AG10803 (cell line): ENCODE measurements at regions not wholly inside any gene's neighbourhood (a gene's known extent, or its start where the extent isn't known, plus 50 kb on each side); places are given as distances from the start of the nearest gene placed in this dataset.
A peak's percentile ranks its signal among the peaks of the same experiment; 100 is the strongest.
"Not testable (repeated sequence)": the region's sequence is repeated elsewhere in the genome, so short reads cannot be mapped to it uniquely, and the experiment has no call there.

Experiments used
- DNase-seq: peaks from one replicate; pipeline ENCODE4 v3.0.0; 2010; ENCODE audit warnings: low read depth
- H3K4me3 ChIP-seq: 2 replicates; pipeline ENCODE4 v1.5.1; 2011; ENCODE audit warnings: mild to moderate bottlenecking, low read length, control low read depth
- TF ChIP-seq, protein P1 (sequence below): conservative IDR thresholded peaks from 2 replicates; pipeline ENCODE4 v1.5.1; 2011; ENCODE audit warnings: mild to moderate bottlenecking, low read length, control low read depth, inconsistent platforms

GRCh38 chr7:131683536-131684125 is 127.2 kb upstream of the PODXL start:
- DNase-seq, result no peak
- H3K4me3 ChIP-seq, result no peak overlapping the region

DNA sequence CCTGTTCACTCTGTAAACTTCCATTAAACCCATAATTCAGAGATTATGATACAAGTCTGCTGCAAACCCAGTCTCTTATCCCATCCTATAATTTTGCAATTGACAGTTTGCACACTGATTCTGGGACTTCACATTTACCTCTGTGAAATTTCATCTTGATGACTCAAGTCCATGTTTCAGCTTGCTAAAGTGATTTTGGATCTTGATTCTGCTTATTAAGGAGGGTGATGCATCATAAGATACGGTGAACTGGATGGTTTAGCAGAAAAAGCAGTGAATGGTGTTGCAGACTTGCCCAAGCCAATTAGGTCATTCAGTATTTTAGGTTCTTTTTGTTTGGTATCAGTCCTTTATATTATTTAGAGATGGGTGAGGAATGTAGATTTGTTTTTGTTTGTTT is 125.5 kb upstream of the PODXL start:
- H3K4me3 ChIP-seq, result no peak overlapping the region
- DNase-seq, result peak; percentile 1
- TF ChIP-seq, protein P1, sequence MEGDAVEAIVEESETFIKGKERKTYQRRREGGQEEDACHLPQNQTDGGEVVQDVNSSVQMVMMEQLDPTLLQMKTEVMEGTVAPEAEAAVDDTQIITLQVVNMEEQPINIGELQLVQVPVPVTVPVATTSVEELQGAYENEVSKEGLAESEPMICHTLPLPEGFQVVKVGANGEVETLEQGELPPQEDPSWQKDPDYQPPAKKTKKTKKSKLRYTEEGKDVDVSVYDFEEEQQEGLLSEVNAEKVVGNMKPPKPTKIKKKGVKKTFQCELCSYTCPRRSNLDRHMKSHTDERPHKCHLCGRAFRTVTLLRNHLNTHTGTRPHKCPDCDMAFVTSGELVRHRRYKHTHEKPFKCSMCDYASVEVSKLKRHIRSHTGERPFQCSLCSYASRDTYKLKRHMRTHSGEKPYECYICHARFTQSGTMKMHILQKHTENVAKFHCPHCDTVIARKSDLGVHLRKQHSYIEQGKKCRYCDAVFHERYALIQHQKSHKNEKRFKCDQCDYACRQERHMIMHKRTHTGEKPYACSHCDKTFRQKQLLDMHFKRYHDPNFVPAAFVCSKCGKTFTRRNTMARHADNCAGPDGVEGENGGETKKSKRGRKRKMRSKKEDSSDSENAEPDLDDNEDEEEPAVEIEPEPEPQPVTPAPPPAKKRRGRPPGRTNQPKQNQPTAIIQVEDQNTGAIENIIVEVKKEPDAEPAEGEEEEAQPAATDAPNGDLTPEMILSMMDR, result no peak

More at GRCh38 chr7:131683536-131684125, 127.2 kb upstream of the PODXL start:
- TF ChIP-seq, protein P1, result no peak

DNA sequence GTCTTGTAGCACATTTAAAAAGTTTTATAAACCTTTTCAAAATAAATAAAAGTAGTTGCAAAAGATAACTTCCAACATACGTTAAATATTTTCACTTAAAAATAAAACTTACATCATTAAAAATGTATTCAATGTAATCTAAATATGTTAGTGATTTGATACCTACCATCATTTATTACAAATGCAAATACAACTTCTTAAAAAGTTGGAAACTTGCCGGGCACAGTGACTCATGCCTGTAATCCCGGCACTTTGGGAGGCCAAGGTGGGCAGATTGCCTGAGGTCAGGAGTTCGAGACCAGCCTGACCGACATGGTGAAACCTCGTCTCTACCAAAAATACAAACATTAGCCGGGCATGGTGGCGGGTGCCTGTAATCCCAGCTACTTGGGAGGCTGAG is 122.6 kb upstream of the PODXL start:
- not testable (repeated sequence) for H3K4me3 ChIP-seq
- DNase-seq, result peak; percentile 11

GRCh38 chr7:131676850-131677249 is 120.4 kb upstream of the PODXL start:
- not testable (repeated sequence) for H3K4me3 ChIP-seq, DNase-seq

DNA sequence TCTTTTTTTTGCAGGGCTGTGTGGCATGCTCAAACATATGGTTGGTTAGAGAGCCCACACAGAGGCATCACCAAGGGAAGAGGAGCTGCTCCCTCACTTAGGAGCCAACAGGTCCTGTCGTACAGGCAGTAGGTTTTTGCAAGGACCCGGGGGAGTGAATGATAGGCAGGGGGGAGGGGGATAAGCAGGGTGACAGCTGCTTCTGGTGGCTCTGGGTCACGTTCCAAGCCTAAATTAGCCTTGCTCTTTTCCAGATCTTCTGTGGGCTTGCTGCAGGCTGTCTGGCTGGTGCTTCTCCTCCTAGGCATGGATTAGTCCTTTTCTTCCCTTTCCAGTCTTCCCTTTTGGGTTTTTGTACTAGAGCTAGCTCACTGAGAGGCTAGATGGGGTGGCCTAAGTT is 117.7 kb upstream of the PODXL start:
- TF ChIP-seq, protein P1, result no peak
- no peak overlapping the region for H3K4me3 ChIP-seq
- no peak for DNase-seq

DNA sequence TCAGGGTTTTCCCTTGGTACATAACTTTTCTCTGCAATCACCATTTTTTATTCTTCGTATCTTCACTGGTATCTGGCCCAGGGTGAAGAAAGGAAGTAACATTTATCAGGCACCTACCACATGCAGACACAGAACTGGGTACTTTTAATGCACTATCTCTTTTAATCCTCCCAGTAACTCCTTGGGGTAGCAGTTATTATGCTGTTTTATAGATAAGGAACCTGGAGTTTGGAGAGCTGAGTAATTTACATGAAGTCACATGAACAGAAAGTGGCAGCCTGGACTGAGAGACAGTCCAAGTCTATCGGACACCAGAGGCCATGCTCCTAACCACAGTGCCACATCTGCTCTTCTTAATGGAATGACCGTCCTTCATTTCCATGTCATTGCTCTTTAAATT is 117.1 kb upstream of the PODXL start:
- TF ChIP-seq, protein P1, result no peak
- no peak for DNase-seq
- H3K4me3 ChIP-seq, result no peak overlapping the region

DNA sequence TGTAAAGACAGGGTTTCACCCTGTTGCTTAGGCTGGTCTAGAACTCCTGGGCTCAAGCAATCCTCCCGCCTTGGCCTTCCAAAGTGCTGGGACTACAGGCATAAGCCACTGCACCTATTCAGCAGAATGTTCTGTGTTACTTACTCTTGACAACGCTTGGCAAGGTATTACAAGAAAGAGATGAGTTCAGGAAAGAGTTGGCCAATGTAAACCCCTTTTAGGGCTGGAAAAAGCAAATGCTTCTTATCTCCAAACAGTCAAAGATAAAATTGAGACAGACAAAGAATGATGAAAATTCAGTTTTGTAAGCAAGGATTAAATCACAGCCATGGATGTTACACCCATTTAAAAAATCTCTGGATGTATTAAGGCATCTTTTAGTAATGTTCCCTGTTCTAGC is 114.0 kb upstream of the PODXL start:
- no peak overlapping the region for H3K4me3 ChIP-seq
- TF ChIP-seq, protein P1, result no peak
- DNase-seq, result no peak

- TF ChIP-seq, protein P1, result no peak
- H3K4me3 ChIP-seq, result no peak overlapping the region
- no peak for DNase-seq
These were observed 111.3 kb upstream of the PODXL start for GRCh38 chr7:131667699-131668098.
